Suprapubic skin (tissue), 4 donors: ENCODE measurements at regions not wholly inside any gene's neighbourhood (a gene's known extent, or its start where the extent isn't known, plus 50 kb on each side); places are given as distances from the start of the nearest gene placed in this dataset.
"Not testable (repeated sequence)": the region's sequence is repeated elsewhere in the genome, so short reads cannot be mapped to it uniquely, and the experiment has no call there.

ENCODE experiments used
- DNase-seq, 2 donors: peaks; one replicate each; pipeline ENCODE4 v3.0.0-alpha.2; 2019; ENCODE audit warnings: low spot score in 2 of 2
- H3K27ac ChIP-seq: fragments of 200-600 bp; sonication (generic); one replicate; pipeline ENCODE4 v1.5.1; 2019
- H3K27me3 ChIP-seq: fragments of 200-600 bp; sonication (generic); one replicate; pipeline ENCODE4 v1.5.1; 2019
- H3K36me3 ChIP-seq: fragments of 200-600 bp; sonication (generic); one replicate; pipeline ENCODE4 v1.5.1; 2019
- H3K4me1 ChIP-seq: fragments of 200-600 bp; sonication (generic); one replicate; pipeline ENCODE4 v1.5.1; 2019
- H3K4me3 ChIP-seq: fragments of 200-600 bp; sonication (generic); one replicate; pipeline ENCODE4 v1.5.1; 2019; ENCODE audit warnings: mild to moderate bottlenecking
- H3K9me3 ChIP-seq: fragments of 200-600 bp; sonication (generic); one replicate; pipeline ENCODE4 v1.5.1; 2019
- EP300 ChIP-seq: sonication (generic); formaldehyde crosslinking; IDR thresholded peaks from one replicate; pipeline ENCODE4 v1.6.1; 2017; ENCODE audit warnings: antibody characterized with exemption
- POLR2A ChIP-seq, 2 donors: fragments of 450-650 bp; IDR thresholded peaks; one replicate each; pipeline ENCODE4 v1.6.1; 2017; ENCODE audit warnings: antibody characterized with exemption in 2 of 2, mild to moderate bottlenecking in 2 of 2, moderate library complexity in 2 of 2
- POLR2AphosphoS5 ChIP-seq, 3 donors: sonication (generic); formaldehyde crosslinking; IDR thresholded peaks; one replicate each; pipeline ENCODE4 v1.6.1; 2017; ENCODE audit warnings: antibody characterized with exemption in 3 of 3
- WGBS: methylation state at CpG from one replicate; pipeline ENCODE4 v1.1.5; 2018; 5-methylcytosine and 5-hydroxymethylcytosine counted together
- TF ChIP-seq, protein P1 (sequence below), 2 donors: fragments of 200-600 bp in 1 of 2; fragments of 450-650 bp in 1 of 2; sonication (generic) in 1 of 2; IDR thresholded peaks; one replicate each; pipeline ENCODE4 v1.5.1; 2016 to 2019; ENCODE audit warnings: antibody characterized with exemption in 2 of 2, mild to moderate bottlenecking in 1 of 2, moderate library complexity in 1 of 2

DNA sequence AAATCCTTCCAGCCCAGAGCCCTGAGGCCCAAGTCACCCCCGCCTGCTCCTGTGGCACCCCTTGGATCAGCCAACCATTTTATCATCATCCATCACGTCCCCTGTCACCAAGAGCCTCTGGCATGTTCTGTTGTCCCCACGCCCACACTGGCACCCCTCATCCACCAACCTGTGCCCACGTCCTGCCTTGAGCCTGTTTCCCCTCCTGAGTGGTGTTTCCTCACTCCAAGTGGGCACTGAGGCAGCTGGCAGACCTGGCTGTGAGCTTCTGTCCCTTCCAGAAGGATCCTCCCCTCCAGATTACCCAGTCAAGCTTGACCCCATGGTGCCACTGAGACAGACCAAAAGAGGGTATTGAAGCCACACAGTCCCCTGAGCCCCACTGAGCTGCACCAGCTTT is 71.4 kb upstream of the ANTXRL start:
- DNase-seq, result peak in 1 of 2 donors; percentile 43
- Histone ChIP-seq H3K36me3 (no peaks in the 10 kb centered on the region), H3K27me3 (no peaks in the 10 kb centered on the region), H3K9me3 (no peaks in the 10 kb centered on the region), H3K4me3 (no peak overlapping the region), H3K27ac (no peak overlapping the region), H3K4me1 (no peaks in the 10 kb centered on the region)
- no peak for TF ChIP-seq EP300
- TF ChIP-seq, protein P1, sequence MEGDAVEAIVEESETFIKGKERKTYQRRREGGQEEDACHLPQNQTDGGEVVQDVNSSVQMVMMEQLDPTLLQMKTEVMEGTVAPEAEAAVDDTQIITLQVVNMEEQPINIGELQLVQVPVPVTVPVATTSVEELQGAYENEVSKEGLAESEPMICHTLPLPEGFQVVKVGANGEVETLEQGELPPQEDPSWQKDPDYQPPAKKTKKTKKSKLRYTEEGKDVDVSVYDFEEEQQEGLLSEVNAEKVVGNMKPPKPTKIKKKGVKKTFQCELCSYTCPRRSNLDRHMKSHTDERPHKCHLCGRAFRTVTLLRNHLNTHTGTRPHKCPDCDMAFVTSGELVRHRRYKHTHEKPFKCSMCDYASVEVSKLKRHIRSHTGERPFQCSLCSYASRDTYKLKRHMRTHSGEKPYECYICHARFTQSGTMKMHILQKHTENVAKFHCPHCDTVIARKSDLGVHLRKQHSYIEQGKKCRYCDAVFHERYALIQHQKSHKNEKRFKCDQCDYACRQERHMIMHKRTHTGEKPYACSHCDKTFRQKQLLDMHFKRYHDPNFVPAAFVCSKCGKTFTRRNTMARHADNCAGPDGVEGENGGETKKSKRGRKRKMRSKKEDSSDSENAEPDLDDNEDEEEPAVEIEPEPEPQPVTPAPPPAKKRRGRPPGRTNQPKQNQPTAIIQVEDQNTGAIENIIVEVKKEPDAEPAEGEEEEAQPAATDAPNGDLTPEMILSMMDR (IDR thresholded peaks at IDR 0.05), result no peak
- no peak for TF ChIP-seq POLR2AphosphoS5 (IDR thresholded peaks at IDR 0.05)
- TF ChIP-seq POLR2A (IDR thresholded peaks at IDR 0.05), result no peak
- 83% methylated on average over 4 of the region's 4 CpGs for WGBS

DNA sequence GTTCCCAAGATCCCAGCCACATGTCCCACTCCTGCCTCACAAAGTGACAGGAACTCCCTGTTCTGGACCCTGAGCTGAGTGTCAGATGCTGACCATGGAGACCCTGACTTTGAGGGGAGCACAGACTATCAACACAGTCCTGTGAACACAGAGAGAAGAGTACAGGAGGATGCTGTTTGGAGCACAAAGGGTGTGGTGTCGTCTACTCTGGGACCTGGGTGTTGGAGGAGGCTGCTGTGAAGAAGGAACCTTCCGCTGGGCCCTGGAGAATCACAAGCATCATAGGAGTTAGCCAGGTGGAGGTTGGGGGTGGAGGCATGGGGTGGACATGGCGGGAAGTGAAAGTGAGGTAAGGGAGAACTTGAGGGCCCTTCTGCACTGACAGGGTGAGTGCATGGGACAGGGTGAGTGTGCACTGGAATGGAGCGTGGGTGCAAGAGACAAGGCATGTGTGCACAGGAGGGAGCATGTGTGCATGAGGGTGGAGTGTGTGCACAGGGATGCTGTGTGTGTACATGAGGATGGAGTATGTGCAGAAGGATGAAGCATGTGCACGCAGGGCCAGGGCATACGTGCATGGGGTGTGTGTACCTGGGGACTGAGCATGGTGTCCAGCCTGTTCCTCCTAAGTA is 70.7 kb upstream of the ANTXRL start:
- 91% methylated on average over 6 of the region's 6 CpGs for WGBS
- Histone ChIP-seq H3K4me3 (no peak overlapping the region), H3K27me3 (no peaks in the 10 kb centered on the region), H3K9me3 (no peaks in the 10 kb centered on the region), H3K4me1 (no peaks in the 10 kb centered on the region), H3K27ac (no peak overlapping the region), H3K36me3 (no peaks in the 10 kb centered on the region)
- peak in 1 of 2 donors; percentile 57 for DNase-seq
- TF ChIP-seq POLR2AphosphoS5 (IDR thresholded peaks at IDR 0.05) (no peak), EP300 (no peak), POLR2A (IDR thresholded peaks at IDR 0.05) (no peak)
- TF ChIP-seq, protein P1 (IDR thresholded peaks at IDR 0.05), result no peak

DNA sequence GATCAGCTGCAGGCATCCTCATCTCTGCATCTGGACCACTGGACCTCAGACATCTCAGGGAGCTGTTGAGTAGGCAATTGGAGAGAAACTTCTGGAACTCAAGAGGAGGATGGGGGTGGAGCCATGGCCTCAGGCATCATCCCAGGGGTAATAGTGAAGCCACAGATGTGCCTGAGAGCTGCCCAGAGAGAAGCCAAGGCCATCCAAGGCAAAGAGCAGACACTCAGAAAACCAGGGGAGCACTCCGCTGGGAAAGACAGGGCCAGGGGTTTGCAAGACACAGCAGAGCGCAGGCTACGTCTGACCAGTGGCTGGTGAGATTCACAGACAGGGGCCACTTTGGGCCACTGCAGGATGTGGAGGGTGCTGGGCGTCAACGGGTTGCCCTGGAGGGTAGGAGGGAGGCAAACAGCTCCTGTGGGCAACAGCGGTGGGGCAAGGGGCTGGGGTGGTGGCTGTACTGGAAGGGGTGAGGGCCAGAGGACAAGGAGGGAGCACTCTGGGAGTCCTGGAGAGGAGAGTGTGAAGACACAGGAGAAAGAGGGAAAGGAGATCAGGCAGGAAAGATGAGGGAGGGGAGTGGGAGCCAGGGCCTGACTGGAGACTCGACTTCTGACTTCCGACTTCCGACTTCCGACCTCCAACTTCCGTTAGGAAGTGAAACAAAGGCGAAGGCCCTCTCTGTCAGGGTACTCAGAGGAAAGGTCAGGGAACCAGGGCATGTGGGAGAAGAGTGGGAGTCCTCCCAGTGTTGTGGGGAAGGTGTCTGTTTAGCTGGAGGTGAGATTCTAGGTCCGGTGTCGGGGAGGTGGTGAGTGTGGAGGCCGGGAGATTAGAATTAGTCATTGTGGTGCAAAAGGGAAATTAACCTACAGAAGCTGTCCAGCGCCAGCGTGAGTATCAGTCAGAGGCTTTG is 69.7 kb upstream of the ANTXRL start:
- H3K27ac ChIP-seq, result no peak overlapping the region
- TF ChIP-seq POLR2AphosphoS5 (IDR thresholded peaks at IDR 0.05) (no peak), POLR2A (IDR thresholded peaks at IDR 0.05) (no peak), EP300 (no peak)
- TF ChIP-seq, protein P1 (IDR thresholded peaks at IDR 0.05), result no peak
- H3K27me3 ChIP-seq, result no peaks in the 10 kb centered on the region
- 74% methylated on average over 16 of the region's 17 CpGs for WGBS
- H3K4me1 ChIP-seq, result no peaks in the 10 kb centered on the region
- DNase-seq, result peak in 1 of 2 donors; percentile 67
- no peaks in the 10 kb centered on the region for H3K36me3 ChIP-seq
- H3K4me3 ChIP-seq, result no peak overlapping the region
- H3K9me3 ChIP-seq, result no peaks in the 10 kb centered on the region

DNA sequence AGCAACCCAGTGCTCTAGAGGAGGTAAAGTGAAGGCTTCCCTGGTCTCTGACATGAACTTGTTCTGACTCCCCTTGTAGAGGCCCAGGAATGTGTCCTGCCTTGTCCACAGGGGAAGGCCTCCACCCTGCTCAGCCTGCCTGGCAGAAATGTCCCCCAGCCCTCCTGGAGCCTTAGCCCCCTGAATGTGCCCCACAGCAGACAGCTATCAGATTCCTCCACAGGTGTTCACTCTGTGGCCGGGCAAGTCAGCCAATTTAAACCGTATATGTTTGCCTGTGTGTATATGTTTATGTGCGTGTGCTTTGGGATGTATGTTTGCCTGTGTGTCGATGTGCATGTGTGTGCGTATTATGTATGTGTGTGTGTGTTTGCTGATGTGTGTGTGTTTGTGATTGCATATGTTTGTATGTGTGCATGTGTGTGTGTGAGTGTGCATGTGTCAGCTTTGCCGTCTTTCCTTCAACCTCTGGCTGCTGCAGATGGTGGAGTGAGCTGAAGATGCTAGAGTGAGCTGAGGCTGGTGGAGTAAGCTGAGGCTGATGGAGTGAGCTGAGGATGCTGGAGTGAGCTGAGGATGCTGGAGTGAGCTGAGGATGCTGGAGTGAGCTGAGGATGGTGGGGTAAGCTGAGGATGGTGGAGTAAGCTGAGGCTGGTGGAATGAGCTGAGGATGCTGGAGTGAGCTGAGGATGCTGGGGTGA is 68.9 kb upstream of the ANTXRL start:
- 73% methylated on average over 6 of the region's 6 CpGs for WGBS
- Histone ChIP-seq H3K27me3 (no peaks in the 10 kb centered on the region), H3K27ac (no peak overlapping the region), H3K4me3 (no peak overlapping the region), H3K36me3 (no peaks in the 10 kb centered on the region), H3K9me3 (no peaks in the 10 kb centered on the region), H3K4me1 (no peaks in the 10 kb centered on the region)
- DNase-seq, result no peak
- TF ChIP-seq POLR2AphosphoS5 (IDR thresholded peaks at IDR 0.05) (no peak), EP300 (no peak)
- TF ChIP-seq, protein P1 (IDR thresholded peaks at IDR 0.05), result no peak

DNA sequence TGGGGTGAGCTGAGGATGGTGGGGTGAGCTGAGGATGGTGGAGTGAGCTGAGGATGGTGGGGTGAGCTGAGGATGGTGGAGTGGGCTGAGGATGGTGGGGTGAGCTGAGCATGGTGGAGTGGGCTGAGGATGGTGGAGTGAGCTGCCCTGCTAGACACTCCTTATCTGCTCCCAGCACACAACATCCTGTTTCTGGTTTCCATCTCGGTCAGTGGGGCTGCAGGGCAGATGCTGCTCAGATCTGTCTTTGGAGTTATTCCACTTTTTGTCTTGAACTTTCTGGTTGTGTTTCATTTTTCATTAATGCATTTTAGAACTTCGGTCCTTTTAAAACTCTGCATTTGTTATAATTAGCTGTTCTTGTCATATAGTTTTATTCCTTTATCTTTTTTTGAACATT is 67.9 kb upstream of the ANTXRL start:
- TF ChIP-seq POLR2A (IDR thresholded peaks at IDR 0.05), result no peak
- WGBS, result 55% methylated on average over 2 of the region's 2 CpGs
- DNase-seq, result no peak
- Histone ChIP-seq H3K4me1 (no peaks in the 10 kb centered on the region), H3K27ac (no peak overlapping the region), H3K36me3 (no peaks in the 10 kb centered on the region), H3K27me3 (no peaks in the 10 kb centered on the region), H3K9me3 (no peaks in the 10 kb centered on the region), H3K4me3 (no peak overlapping the region)

DNA sequence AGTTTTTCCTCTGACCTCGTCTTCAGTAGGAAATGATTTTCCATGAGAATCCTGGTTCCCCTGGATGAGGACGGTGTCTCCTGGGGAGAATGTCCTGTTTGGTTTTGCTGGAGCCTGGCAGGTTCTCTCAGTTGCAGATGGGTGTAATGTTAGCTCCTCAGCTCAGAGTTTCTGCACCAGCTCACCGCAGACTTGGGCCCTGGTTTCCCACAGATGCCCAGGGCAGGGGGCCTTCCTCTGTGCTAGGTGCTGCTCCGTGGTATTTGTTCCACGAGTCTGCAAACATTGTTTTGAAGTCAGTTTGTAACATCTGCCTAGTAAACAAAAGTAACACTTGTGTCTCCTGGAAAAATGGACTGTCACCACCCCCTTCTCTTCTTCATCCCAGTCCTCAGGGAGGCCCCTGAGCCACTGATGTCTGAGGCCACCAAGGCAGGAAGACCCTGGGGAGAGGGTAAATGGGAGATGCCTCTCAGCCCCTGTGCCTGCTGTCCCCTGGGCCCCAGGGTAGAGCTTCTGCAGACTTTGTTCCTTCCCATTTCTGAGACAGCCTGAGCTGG is 67.3 kb upstream of the ANTXRL start:
- H3K4me1 ChIP-seq, H3K9me3 ChIP-seq, DNase-seq, H3K36me3 ChIP-seq, H3K4me3 ChIP-seq, H3K27me3 ChIP-seq, H3K27ac ChIP-seq: not testable (repeated sequence)
- WGBS, result 79% methylated on average over 4 of the region's 5 CpGs
